Keratinocyte (primary cell): ENCODE measurements at regions not wholly inside any gene's neighbourhood (a gene's known extent, or its start where the extent isn't known, plus 50 kb on each side); places are given as distances from the start of the nearest gene placed in this dataset.

ENCODE experiments used
- EZH2 ChIP-seq: IDR thresholded peaks from one replicate; pipeline ENCODE4 v1.6.1; 2012; ENCODE audit warnings: inconsistent platforms, mild to moderate bottlenecking, low read length, moderate library complexity
- TF ChIP-seq, protein P1 (sequence below), 3 experiments: IDR thresholded peaks in 1 of 3; conservative IDR thresholded peaks in 1 of 3; optimal IDR thresholded peaks in 1 of 3; 2 replicates in 2 of 3; 3 replicates in 1 of 3; pipeline versions ENCODE3 to v1.5.1; 2011; ENCODE audit warnings: low read length in 3 of 3, mild to moderate bottlenecking in 3 of 3, moderate library complexity in 2 of 3, control low read depth in 1 of 3, inconsistent platforms in 1 of 3; ENCODE audit not compliant: insufficient read depth in 2 of 3; ENCODE audit errors: extremely low read depth in 1 of 3

DNA sequence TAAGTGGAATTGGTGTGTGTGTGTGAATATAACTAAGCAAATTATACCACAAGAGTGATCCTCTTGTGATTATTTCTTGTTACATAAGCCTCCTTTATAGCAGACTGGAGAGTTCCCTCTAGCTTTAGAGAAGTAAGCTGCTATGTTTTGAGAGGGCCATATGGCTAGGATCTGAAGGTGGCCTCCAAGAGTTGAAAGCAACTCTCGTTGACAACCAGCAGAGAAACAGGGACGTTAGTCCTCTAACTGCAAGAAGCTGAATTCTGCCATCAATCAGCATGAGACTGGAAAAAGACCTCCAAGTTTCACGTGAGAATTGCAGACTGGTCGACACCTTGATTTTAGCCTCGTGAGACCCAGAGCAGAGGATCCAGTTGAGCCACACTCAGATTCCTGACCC is 278.5 kb upstream of the ZNF717 start:
- TF ChIP-seq, protein P1, sequence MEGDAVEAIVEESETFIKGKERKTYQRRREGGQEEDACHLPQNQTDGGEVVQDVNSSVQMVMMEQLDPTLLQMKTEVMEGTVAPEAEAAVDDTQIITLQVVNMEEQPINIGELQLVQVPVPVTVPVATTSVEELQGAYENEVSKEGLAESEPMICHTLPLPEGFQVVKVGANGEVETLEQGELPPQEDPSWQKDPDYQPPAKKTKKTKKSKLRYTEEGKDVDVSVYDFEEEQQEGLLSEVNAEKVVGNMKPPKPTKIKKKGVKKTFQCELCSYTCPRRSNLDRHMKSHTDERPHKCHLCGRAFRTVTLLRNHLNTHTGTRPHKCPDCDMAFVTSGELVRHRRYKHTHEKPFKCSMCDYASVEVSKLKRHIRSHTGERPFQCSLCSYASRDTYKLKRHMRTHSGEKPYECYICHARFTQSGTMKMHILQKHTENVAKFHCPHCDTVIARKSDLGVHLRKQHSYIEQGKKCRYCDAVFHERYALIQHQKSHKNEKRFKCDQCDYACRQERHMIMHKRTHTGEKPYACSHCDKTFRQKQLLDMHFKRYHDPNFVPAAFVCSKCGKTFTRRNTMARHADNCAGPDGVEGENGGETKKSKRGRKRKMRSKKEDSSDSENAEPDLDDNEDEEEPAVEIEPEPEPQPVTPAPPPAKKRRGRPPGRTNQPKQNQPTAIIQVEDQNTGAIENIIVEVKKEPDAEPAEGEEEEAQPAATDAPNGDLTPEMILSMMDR (optimal IDR thresholded peaks at IDR 0.05 in 1 of 3, IDR thresholded peaks at IDR 0.05 in 1 of 3, conservative IDR thresholded peaks at IDR 0.05 in 1 of 3; ENCODE audit: extremely low read depth in 1 of 3, insufficient read depth in 2 of 3, low read length in 3 of 3) = no peak
- no peak for TF ChIP-seq EZH2
